ENCODE measurements at regions not wholly inside any gene's neighbourhood (a gene's known extent, or its start where the extent isn't known, plus 50 kb on each side); places are given as distances from the start of the nearest gene placed in this dataset.

- TF ChIP-seq CTCF (IDR thresholded peaks at IDR 0.05), result no peak
- no peak for TF ChIP-seq POLR2AphosphoS5 (IDR thresholded peaks at IDR 0.05)
- TF ChIP-seq POLR2A (IDR thresholded peaks at IDR 0.05), result no peak
Measured at GRCh38 chr6:112450663-112451062, 103.5 kb downstream of the RFPL4B start.
